Mesenchymal stem cell (in vitro differentiated cells and primary cell): ENCODE measurements at regions not wholly inside any gene's neighbourhood (a gene's known extent, or its start where the extent isn't known, plus 50 kb on each side); places are given as distances from the start of the nearest gene placed in this dataset.

Experiments
- DNase-seq: peaks from one replicate; pipeline ENCODE4 v3.0.0-alpha.2; 2013
- H2AFZ ChIP-seq: one replicate; pipeline ENCODE4 v1.6.1; 2013; ENCODE audit warnings: low read depth, mild to moderate bottlenecking, control low read depth, inconsistent platforms, low read length, moderate library complexity
- H2AK5ac ChIP-seq: 2 replicates; pipeline ENCODE4 v1.6.1; 2013; ENCODE audit warnings: low read length, moderate library complexity, mild to moderate bottlenecking, inconsistent platforms; ENCODE audit not compliant: severe bottlenecking
- H2BK120ac ChIP-seq: one replicate; pipeline ENCODE4 v1.6.1; 2013; ENCODE audit warnings: low read depth, mild to moderate bottlenecking, inconsistent platforms, low read length, moderate library complexity
- H2BK12ac ChIP-seq, 2 experiments: one replicate each; pipeline ENCODE4 v1.6.1; 2013; ENCODE audit warnings: inconsistent platforms in 2 of 2, low read length in 2 of 2, mild to moderate bottlenecking in 2 of 2, moderate library complexity in 2 of 2, control low read depth in 1 of 2
- H2BK15ac ChIP-seq: one replicate; pipeline ENCODE4 v1.6.1; 2013; ENCODE audit warnings: mild to moderate bottlenecking, low read depth, inconsistent platforms; ENCODE audit not compliant: poor library complexity, severe bottlenecking
- H2BK5ac ChIP-seq: 2 replicates; pipeline ENCODE4 v1.6.1; 2013; ENCODE audit warnings: low read depth, mild to moderate bottlenecking, low read length, control low read depth, inconsistent platforms; ENCODE audit not compliant: poor library complexity, severe bottlenecking
- H3K14ac ChIP-seq, 2 experiments: one replicate each; pipeline ENCODE4 v1.6.1; 2013; ENCODE audit warnings: inconsistent platforms in 2 of 2, low read length in 2 of 2, control low read depth in 1 of 2, mild to moderate bottlenecking in 1 of 2, moderate library complexity in 1 of 2
- H3K18ac ChIP-seq, 2 experiments: one replicate each; pipeline ENCODE4 v1.6.1; 2013; ENCODE audit warnings: inconsistent platforms in 2 of 2, low read length in 2 of 2, control low read depth in 1 of 2, low read depth in 1 of 2, mild to moderate bottlenecking in 1 of 2
- H3K23ac ChIP-seq, 2 experiments: one replicate each; pipeline ENCODE4 v1.6.1; 2013; ENCODE audit warnings: inconsistent platforms in 2 of 2, low read length in 2 of 2, mild to moderate bottlenecking in 2 of 2, moderate library complexity in 2 of 2, control low read depth in 1 of 2
- H3K27ac ChIP-seq: 2 replicates; pipeline ENCODE4 v1.5.1; 2013; ENCODE audit warnings: mild to moderate bottlenecking, moderate library complexity, low read length, control low read depth, inconsistent platforms; ENCODE audit not compliant: poor library complexity, severe bottlenecking
- H3K27me3 ChIP-seq, 2 experiments: 2 replicates each; pipeline versions ENCODE4 v1.6.1 to v1.7.0; 2013; ENCODE audit warnings: low read length in 2 of 2, mild to moderate bottlenecking in 2 of 2, moderate library complexity in 2 of 2, control low read depth in 1 of 2, inconsistent platforms in 1 of 2; ENCODE audit not compliant: control insufficient read depth in 1 of 2, insufficient read depth in 1 of 2
- H3K36me3 ChIP-seq, 2 experiments: 2 replicates each; pipeline versions ENCODE4 v1.6.1 to v1.7.0; 2013; ENCODE audit warnings: low read length in 2 of 2, control low read depth in 1 of 2, inconsistent platforms in 1 of 2, low read depth in 1 of 2, mild to moderate bottlenecking in 1 of 2; ENCODE audit not compliant: insufficient read depth in 2 of 2, control insufficient read depth in 1 of 2
- H3K4ac ChIP-seq, 2 experiments: one replicate each; pipeline ENCODE4 v1.6.1; 2013; ENCODE audit warnings: inconsistent platforms in 2 of 2, low read length in 2 of 2, mild to moderate bottlenecking in 2 of 2, moderate library complexity in 2 of 2, control low read depth in 1 of 2, low read depth in 1 of 2
- H3K4me1 ChIP-seq: 2 replicates; pipeline ENCODE4 v1.6.1; 2013; ENCODE audit warnings: low read depth, low read length, control low read depth; ENCODE audit not compliant: control insufficient read depth, insufficient read depth
- H3K4me2 ChIP-seq: 2 replicates; pipeline ENCODE4 v1.6.1; 2013; ENCODE audit warnings: low read length, mild to moderate bottlenecking, inconsistent platforms; ENCODE audit not compliant: poor library complexity, severe bottlenecking
- H3K4me3 ChIP-seq, 2 experiments: 2 replicates each; pipeline versions ENCODE4 v1.5.1 to v1.7.0; 2013; ENCODE audit warnings: low read length in 2 of 2, mild to moderate bottlenecking in 2 of 2, control low read depth in 1 of 2, low read depth in 1 of 2; ENCODE audit not compliant: insufficient read depth in 1 of 2
- H3K79me1 ChIP-seq: replicated peaks from 2 replicates; pipeline ENCODE4 v1.6.1; 2013; ENCODE audit warnings: mild to moderate bottlenecking, control low read depth, low read length, inconsistent platforms; ENCODE audit not compliant: poor library complexity, severe bottlenecking
- H3K9ac ChIP-seq: 2 replicates; pipeline ENCODE4 v1.7.0; 2013; ENCODE audit warnings: mild to moderate bottlenecking, low read length, moderate library complexity
- H3K9me3 ChIP-seq: 2 replicates; pipeline ENCODE4 v1.7.0; 2013; ENCODE audit warnings: mild to moderate bottlenecking, low read length; ENCODE audit not compliant: control insufficient read depth
- H4K8ac ChIP-seq: one replicate; pipeline ENCODE4 v1.6.1; 2013; ENCODE audit warnings: inconsistent platforms, mild to moderate bottlenecking, low read length, moderate library complexity
- H4K91ac ChIP-seq: one replicate; pipeline ENCODE4 v1.6.1; 2013; ENCODE audit warnings: mild to moderate bottlenecking, low read length, inconsistent platforms
- WGBS: methylation state at CpG from one replicate; pipeline ENCODE4 v1.1.7; 2013; ENCODE audit warnings: mixed read lengths; 5-methylcytosine and 5-hydroxymethylcytosine counted together

- no peak overlapping the region for H3K27ac ChIP-seq
- no peak overlapping the region for H2BK15ac ChIP-seq
- no peaks in the 10 kb centered on the region for H3K79me1 ChIP-seq
- no peak overlapping the region for H2BK12ac ChIP-seq
- H3K9ac ChIP-seq: no peak overlapping the region
- H3K9me3 ChIP-seq: peaks cover 5% of the 10 kb centered on the region
- H3K36me3 ChIP-seq: no peaks in the 10 kb centered on the region
- no peak overlapping the region for H3K14ac ChIP-seq
- peaks cover 1% of the 10 kb centered on the region for H3K4me1 ChIP-seq
- no peak overlapping the region for H2AFZ ChIP-seq
- no peak overlapping the region for H4K91ac ChIP-seq
- H3K4me3 ChIP-seq: no peak overlapping the region
- 90% methylated on average over 10 of the region's 10 CpGs for WGBS
- no peak for DNase-seq
- H2BK5ac ChIP-seq: no peak overlapping the region
- no peak overlapping the region for H2AK5ac ChIP-seq
- H2BK120ac ChIP-seq: no peak overlapping the region
- no peak overlapping the region for H3K4ac ChIP-seq
- H4K8ac ChIP-seq: no peak overlapping the region
- H3K23ac ChIP-seq: no peak overlapping the region
- peaks cover 0 to 10% of the 10 kb centered on the region in 2 experiments for H3K27me3 ChIP-seq
- H3K4me2 ChIP-seq: no peak overlapping the region
- H3K18ac ChIP-seq: no peak overlapping the region
Measured at GRCh38 chr13:109370496-109370895, 415.9 kb downstream of the IRS2 start.

- Histone ChIP-seq H3K18ac (no peak overlapping the region), H2AK5ac (no peak overlapping the region), H3K27ac (no peak overlapping the region), H3K4me2 (no peak overlapping the region), H3K79me1 (no peaks in the 10 kb centered on the region), H2AFZ (no peak overlapping the region), H2BK120ac (no peak overlapping the region), H2BK5ac (no peak overlapping the region), H4K8ac (no peak overlapping the region), H3K9ac (no peak overlapping the region), H3K4me3 (no peak overlapping the region), H3K4ac (no peak overlapping the region), H3K4me1 (peaks cover 1% of the 10 kb centered on the region), H3K23ac (no peak overlapping the region), H2BK12ac (no peak overlapping the region), H3K14ac (no peak overlapping the region), H3K27me3 (peaks cover 0 to 10% of the 10 kb centered on the region in 2 experiments), H4K91ac (no peak overlapping the region), H3K9me3 (peaks cover 5% of the 10 kb centered on the region), H3K36me3 (no peaks in the 10 kb centered on the region), H2BK15ac (no peak overlapping the region)
- 94% methylated on average over 14 of the region's 14 CpGs for WGBS
- DNase-seq: no peak
Measured at GRCh38 chr13:109369353-109370052, 416.9 kb downstream of the IRS2 start.

- WGBS: 89% methylated on average over 2 of the region's 4 CpGs
- H3K18ac ChIP-seq: no peak overlapping the region
- no peak overlapping the region for H2AK5ac ChIP-seq
Measured at GRCh38 chr13:109368230-109368629, 418.2 kb downstream of the IRS2 start.

GRCh38 chr13:109366525-109366924 lies 419.9 kb downstream of the IRS2 start:
- no peak overlapping the region for H3K4me3 ChIP-seq
- H2BK5ac ChIP-seq: no peak overlapping the region
- H4K8ac ChIP-seq: no peak overlapping the region
- no peak overlapping the region for H3K14ac ChIP-seq
- H3K4ac ChIP-seq: no peak overlapping the region
- H3K9ac ChIP-seq: no peak overlapping the region
- no peaks in the 10 kb centered on the region for H3K79me1 ChIP-seq
- no peak for DNase-seq
- H3K4me2 ChIP-seq: no peak overlapping the region
- H3K36me3 ChIP-seq: no peaks in the 10 kb centered on the region
- no peak overlapping the region for H2BK15ac ChIP-seq
- H3K18ac ChIP-seq: no peak overlapping the region
- H3K27ac ChIP-seq: no peak overlapping the region
- H2BK12ac ChIP-seq: no peak overlapping the region
- peaks cover 1% of the 10 kb centered on the region for H3K4me1 ChIP-seq
- no peak overlapping the region for H2AK5ac ChIP-seq
- H3K9me3 ChIP-seq: peaks cover 5% of the 10 kb centered on the region
- no peak overlapping the region for H3K23ac ChIP-seq
- 85% methylated on average over 2 of the region's 2 CpGs for WGBS
- no peak overlapping the region for H2BK120ac ChIP-seq
- no peak overlapping the region for H4K91ac ChIP-seq
- no peak overlapping the region for H2AFZ ChIP-seq
- H3K27me3 ChIP-seq: peaks cover 0 to 6% of the 10 kb centered on the region in 2 experiments

More at GRCh38 chr13:109368230-109368629, 418.2 kb downstream of the IRS2 start:
- Histone ChIP-seq H3K4me3 (no peak overlapping the region), H2AFZ (no peak overlapping the region), H2BK12ac (no peak overlapping the region), H2BK5ac (no peak overlapping the region), H2BK120ac (no peak overlapping the region), H2BK15ac (no peak overlapping the region), H3K4ac (no peak overlapping the region), H3K23ac (no peak overlapping the region), H3K9ac (no peak overlapping the region), H3K9me3 (peaks cover 5% of the 10 kb centered on the region), H3K27ac (no peak overlapping the region), H4K91ac (no peak overlapping the region), H4K8ac (no peak overlapping the region), H3K14ac (no peak overlapping the region), H3K4me2 (no peak overlapping the region), H3K79me1 (no peaks in the 10 kb centered on the region), H3K4me1 (peaks cover 1% of the 10 kb centered on the region), H3K27me3 (peaks cover 0 to 6% of the 10 kb centered on the region in 2 experiments), H3K36me3 (no peaks in the 10 kb centered on the region)
- no peak for DNase-seq
